Stomach (tissue), 4 donors: ENCODE measurements at regions not wholly inside any gene's neighbourhood (a gene's known extent, or its start where the extent isn't known, plus 50 kb on each side); places are given as distances from the start of the nearest gene placed in this dataset.

Experiments
- EP300 ChIP-seq: sonication (generic); formaldehyde crosslinking; IDR thresholded peaks from one replicate; pipeline ENCODE4 v1.6.1; 2017; ENCODE audit warnings: antibody characterized with exemption
- TF ChIP-seq, protein P1 (sequence below), 7 experiments: fragments of 450-650 bp in 4 of 7; fragments of 200-600 bp in 3 of 7; sonication (generic) in 3 of 7; IDR thresholded peaks; one replicate each; pipeline ENCODE4 v1.5.1; 2016 to 2019; ENCODE audit warnings: antibody characterized with exemption in 7 of 7, control low read depth in 2 of 7, mild to moderate bottlenecking in 1 of 7

DNA sequence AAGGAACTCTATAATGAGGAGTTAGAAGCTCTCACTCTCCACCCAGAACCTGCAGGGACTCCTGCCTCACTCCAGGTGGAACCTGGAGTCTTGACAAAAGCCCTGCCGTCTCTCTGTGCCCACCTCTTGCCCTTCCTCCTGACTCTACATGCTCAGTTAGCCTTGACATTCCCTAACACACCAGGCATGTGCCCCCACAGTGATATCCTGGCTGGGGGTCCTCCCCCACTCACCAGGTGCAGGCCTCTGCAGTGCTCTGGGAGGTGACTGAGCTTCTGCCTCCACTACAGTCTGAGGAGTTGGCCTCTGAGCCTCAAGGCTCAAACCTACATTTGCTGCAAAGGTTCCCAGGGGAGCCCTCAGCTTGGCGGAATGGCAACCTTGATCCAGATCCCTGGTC lies 300.7 kb downstream of the ADGRD1 start:
- TF ChIP-seq, protein P1, sequence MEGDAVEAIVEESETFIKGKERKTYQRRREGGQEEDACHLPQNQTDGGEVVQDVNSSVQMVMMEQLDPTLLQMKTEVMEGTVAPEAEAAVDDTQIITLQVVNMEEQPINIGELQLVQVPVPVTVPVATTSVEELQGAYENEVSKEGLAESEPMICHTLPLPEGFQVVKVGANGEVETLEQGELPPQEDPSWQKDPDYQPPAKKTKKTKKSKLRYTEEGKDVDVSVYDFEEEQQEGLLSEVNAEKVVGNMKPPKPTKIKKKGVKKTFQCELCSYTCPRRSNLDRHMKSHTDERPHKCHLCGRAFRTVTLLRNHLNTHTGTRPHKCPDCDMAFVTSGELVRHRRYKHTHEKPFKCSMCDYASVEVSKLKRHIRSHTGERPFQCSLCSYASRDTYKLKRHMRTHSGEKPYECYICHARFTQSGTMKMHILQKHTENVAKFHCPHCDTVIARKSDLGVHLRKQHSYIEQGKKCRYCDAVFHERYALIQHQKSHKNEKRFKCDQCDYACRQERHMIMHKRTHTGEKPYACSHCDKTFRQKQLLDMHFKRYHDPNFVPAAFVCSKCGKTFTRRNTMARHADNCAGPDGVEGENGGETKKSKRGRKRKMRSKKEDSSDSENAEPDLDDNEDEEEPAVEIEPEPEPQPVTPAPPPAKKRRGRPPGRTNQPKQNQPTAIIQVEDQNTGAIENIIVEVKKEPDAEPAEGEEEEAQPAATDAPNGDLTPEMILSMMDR (IDR thresholded peaks at IDR 0.05), result no peak
- no peak for TF ChIP-seq EP300
